A673 (cell line): ENCODE measurements at regions not wholly inside any gene's neighbourhood (a gene's known extent, or its start where the extent isn't known, plus 50 kb on each side); places are given as distances from the start of the nearest gene placed in this dataset.

Experiments
- BruUV-seq: library from RNA; stranded (reverse); fragments of 400-500 nt; replicated peaks from 2 replicates; lab custom pipeline; 2021; lab: Mats Ljungman, UMichigan
- CTCF ChIA-PET: fragments of 300-600 bp; sonication (Branson Sonifier 250); formaldehyde crosslinking; loops from one replicate; lab custom pipeline; 2022; ENCODE audit warnings: antibody characterized with exemption; lab: Charles Lee
- POLR2A ChIA-PET: fragments of 300-600 bp; sonication (Branson Sonifier 250); formaldehyde crosslinking; loops from one replicate; lab custom pipeline; 2022; ENCODE audit warnings: antibody characterized with exemption; ENCODE audit not compliant: low non-redundant PET; lab: Charles Lee
- DNase-seq: peaks from one replicate; pipeline ENCODE4 v3.0.0-alpha.2; 2015; ENCODE audit warnings: low spot score
- H3K27ac ChIP-seq: fragments of 200-600 bp; sonication (generic); 2 replicates; pipeline ENCODE4 v1.5.1; 2016; ENCODE audit warnings: mixed run types, low read depth, mild to moderate bottlenecking, mixed read lengths, antibody characterized with exemption, low read length; ENCODE audit not compliant: poor library complexity, severe bottlenecking
- H3K27me3 ChIP-seq: fragments of 200-600 bp; sonication (generic); replicated peaks from 2 replicates; pipeline ENCODE4 v1.6.1; 2017; ENCODE audit warnings: mixed run types, low read depth, mild to moderate bottlenecking, mixed read lengths, antibody characterized with exemption, low read length; ENCODE audit not compliant: insufficient read depth, poor library complexity
- H3K36me3 ChIP-seq: fragments of 200-600 bp; sonication (generic); 2 replicates; pipeline ENCODE4 v1.6.1; 2016; ENCODE audit warnings: mixed run types, mild to moderate bottlenecking, mixed read lengths, antibody characterized with exemption, low read length; ENCODE audit not compliant: insufficient read depth, poor library complexity, severe bottlenecking
- H3K4me1 ChIP-seq: fragments of 200-600 bp; sonication (generic); 2 replicates; pipeline ENCODE4 v1.6.1; 2017; ENCODE audit warnings: mixed run types, mild to moderate bottlenecking, mixed read lengths, antibody characterized with exemption, low read length; ENCODE audit not compliant: insufficient read depth, poor library complexity, severe bottlenecking
- H3K4me3 ChIP-seq: fragments of 200-600 bp; sonication (generic); 2 replicates; pipeline ENCODE4 v1.5.1; 2016; ENCODE audit warnings: low read depth, mixed run types, mild to moderate bottlenecking, mixed read lengths, low read length; ENCODE audit not compliant: poor library complexity, severe bottlenecking
- H3K9me3 ChIP-seq: fragments of 200-600 bp; sonication (generic); 2 replicates; pipeline ENCODE4 v1.6.1; 2016; ENCODE audit warnings: mixed run types, low read depth, mild to moderate bottlenecking, mixed read lengths, antibody characterized with exemption, low read length; ENCODE audit not compliant: poor library complexity, severe bottlenecking
- EZH2 ChIP-seq: fragments of 200-600 bp; sonication (generic); IDR thresholded peaks from 2 replicates; pipeline ENCODE4 v1.6.1; 2017; ENCODE audit warnings: borderline replicate concordance, low read depth, mild to moderate bottlenecking, mixed read lengths, antibody characterized with exemption, low read length; ENCODE audit not compliant: poor library complexity, severe bottlenecking
- intact Hi-C: fragments of 100-400 bp; cut with micrococcal nuclease; formaldehyde crosslinking; loops from one replicate; pipeline ENCODE4 v1.10.0; 2022; ENCODE audit not compliant: unreplicated experiment
- TF ChIP-seq, protein P1 (sequence below): fragments of 300-800, 200-600 bp; sonication (generic); conservative IDR thresholded peaks from 2 replicates; pipeline ENCODE4 v1.5.1; 2017; ENCODE audit warnings: low read depth, mild to moderate bottlenecking, antibody characterized with exemption, low read length, moderate library complexity, mixed read lengths

DNA sequence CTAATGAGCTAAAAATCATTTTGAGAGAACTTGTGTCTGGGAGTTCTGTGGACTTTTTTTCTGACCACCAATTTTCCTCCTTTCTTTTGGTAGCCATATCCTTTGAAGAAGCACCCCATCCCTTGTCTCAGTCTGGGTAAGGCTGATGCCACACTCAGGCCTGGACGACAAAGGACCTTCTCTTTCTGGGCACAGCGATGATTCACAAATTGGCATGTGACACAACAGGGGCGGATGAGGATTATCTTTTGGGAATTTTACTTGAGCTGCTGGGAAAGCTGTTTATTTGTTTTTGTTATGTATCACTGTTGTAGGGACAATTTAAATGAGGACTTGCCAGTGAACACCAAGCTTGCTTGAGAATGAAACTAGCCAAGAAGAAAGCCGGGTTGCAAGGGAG is 233.4 kb upstream of the HAND2 start:
- intact Hi-C loops, result no loop called here
- ChIA-PET CTCF (no interaction called here), POLR2A (no interaction called here)
- H3K9me3 ChIP-seq, result no peaks in the 10 kb centered on the region
- H3K4me3 ChIP-seq, result no peak overlapping the region
- no peak for DNase-seq
- H3K4me1 ChIP-seq, result no peaks in the 10 kb centered on the region
- no peaks in the 10 kb centered on the region for H3K36me3 ChIP-seq
- H3K27me3 ChIP-seq, result no peaks in the 10 kb centered on the region
- TF ChIP-seq EZH2, result no peak
- TF ChIP-seq, protein P1, sequence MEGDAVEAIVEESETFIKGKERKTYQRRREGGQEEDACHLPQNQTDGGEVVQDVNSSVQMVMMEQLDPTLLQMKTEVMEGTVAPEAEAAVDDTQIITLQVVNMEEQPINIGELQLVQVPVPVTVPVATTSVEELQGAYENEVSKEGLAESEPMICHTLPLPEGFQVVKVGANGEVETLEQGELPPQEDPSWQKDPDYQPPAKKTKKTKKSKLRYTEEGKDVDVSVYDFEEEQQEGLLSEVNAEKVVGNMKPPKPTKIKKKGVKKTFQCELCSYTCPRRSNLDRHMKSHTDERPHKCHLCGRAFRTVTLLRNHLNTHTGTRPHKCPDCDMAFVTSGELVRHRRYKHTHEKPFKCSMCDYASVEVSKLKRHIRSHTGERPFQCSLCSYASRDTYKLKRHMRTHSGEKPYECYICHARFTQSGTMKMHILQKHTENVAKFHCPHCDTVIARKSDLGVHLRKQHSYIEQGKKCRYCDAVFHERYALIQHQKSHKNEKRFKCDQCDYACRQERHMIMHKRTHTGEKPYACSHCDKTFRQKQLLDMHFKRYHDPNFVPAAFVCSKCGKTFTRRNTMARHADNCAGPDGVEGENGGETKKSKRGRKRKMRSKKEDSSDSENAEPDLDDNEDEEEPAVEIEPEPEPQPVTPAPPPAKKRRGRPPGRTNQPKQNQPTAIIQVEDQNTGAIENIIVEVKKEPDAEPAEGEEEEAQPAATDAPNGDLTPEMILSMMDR, result no peak
- no peak overlapping the region for H3K27ac ChIP-seq
- BruUV-seq, result no TSS peak

DNA sequence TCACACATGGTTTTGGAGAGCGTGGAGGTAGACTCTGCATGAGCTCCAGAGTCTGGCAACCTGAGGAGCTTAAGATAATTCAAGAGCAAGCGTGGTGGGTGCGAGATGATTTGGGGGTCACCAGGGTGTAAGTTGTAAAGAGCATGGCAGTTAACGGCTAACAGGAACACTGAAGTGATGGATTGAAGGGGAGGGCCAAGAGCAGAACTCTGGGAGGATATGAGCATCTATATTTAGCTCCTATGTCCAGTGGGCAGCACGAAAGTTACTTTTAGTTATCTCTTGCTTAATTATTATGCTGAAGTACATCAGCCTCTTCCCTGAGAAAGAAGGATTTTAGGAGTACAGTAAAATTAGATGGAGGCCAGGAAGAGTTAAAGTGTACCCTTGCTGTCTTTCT is 231.9 kb upstream of the HAND2 start:
- Histone ChIP-seq H3K27ac (no peak overlapping the region), H3K36me3 (no peaks in the 10 kb centered on the region), H3K4me1 (no peaks in the 10 kb centered on the region), H3K27me3 (no peaks in the 10 kb centered on the region), H3K9me3 (no peaks in the 10 kb centered on the region), H3K4me3 (no peak overlapping the region)
- POLR2A ChIA-PET, result no interaction called here
- intact Hi-C loops, result no loop called here
- no peak for TF ChIP-seq EZH2
- TF ChIP-seq, protein P1, result no peak
- CTCF ChIA-PET, result no interaction called here
- DNase-seq, result no peak
- no TSS peak for BruUV-seq

DNA sequence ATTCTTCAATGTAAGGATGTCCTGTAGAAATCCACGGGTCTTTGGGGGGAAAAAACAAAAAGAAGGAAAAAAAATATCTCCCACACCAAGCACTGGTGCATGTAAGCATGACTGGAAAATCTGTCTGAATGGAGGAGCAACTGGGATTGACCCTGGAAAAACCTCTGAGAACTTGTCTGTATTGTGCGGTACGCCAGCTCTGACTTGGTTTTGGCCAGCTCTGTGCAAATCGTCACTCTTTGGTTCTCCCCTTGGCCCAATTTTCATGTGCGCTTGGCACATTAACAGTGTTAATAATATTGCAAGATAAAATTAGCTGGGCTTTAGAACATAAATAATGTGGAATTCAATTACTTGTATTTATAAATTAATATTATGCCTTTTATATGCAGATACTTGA is 231.2 kb upstream of the HAND2 start:
- intact Hi-C loops, result no loop called here
- BruUV-seq, result no TSS peak
- no peak overlapping the region for H3K27ac ChIP-seq

More for the DNA sequence above, 231.2 kb upstream of the HAND2 start:
- no peaks in the 10 kb centered on the region for H3K9me3 ChIP-seq
- ChIA-PET POLR2A (interaction anchor here (0.5 kb wide), 1 partner anchor 247 kb away, joined by 3 read pairs; no protein-coding TSS in a partner anchor), CTCF (no interaction called here)
- H3K36me3 ChIP-seq, result no peaks in the 10 kb centered on the region
- no peak for DNase-seq
- H3K4me3 ChIP-seq, result no peak overlapping the region
- TF ChIP-seq, protein P1, result no peak
- no peak for TF ChIP-seq EZH2
- H3K27me3 ChIP-seq, result no peaks in the 10 kb centered on the region
- H3K4me1 ChIP-seq, result no peaks in the 10 kb centered on the region
